Left hindlimb (tissue), 1 donor: ENCODE measurements at regions not wholly inside any gene's neighbourhood (a gene's known extent, or its start where the extent isn't known, plus 50 kb on each side); places are given as distances from the start of the nearest gene placed in this dataset.

Experiments
- DNase-seq: peaks from one replicate; pipeline ENCODE4 v3.0.0-alpha.2; 2018

DNA sequence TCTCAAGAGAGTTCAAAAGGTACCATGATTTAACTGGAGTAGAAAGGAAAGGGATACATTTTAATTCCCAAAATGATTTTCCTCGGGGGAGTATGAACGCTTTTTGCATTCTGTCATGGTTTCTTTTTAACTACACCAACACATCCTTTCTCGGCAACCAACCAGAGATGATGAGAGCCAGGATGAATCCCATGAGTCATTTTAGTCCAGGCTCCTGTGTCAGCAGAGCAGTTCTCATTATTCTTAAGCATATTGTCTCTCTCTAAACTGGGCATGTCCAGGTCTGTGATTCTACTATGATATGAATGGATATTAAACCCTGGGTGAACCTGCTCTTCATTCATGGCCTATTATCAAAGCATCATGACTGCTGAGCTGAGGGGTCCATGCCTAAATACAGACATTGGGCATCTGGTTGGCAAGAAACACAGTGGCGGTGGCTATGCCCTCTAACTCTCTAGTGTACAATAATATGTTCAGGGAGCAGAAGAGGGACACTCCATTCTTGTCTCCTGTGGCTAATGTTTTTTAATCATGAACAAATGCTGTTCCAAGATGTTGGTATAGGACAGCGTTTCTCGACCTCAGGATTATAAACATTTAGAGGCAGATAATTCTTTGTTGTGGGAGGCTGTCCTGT, 124.3 kb upstream of the ESRRG start:
- no peak for DNase-seq

DNA sequence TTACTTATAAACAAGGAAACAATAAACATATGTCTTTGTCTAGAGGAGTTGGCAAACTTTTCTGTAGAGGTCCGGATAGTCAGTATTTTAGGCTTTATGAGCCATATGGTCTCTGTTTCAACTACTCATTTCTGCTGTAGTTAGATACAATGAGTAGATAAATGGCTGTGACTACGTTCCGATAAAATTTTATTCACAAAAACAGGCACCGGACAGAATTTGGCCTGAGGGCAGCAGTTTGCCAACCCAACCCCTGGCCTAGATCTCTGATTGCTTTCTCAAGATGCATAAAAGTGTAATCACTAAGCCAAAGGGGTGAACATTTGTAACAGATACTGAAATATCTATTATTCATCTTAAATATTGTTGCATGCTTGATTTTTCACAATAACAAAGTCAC, 123.1 kb upstream of the ESRRG start:
- DNase-seq = no peak

- DNase-seq = no peak
Measured at GRCh38 chr1:216843409-216843808, 120.2 kb upstream of the ESRRG start.

GRCh38 chr1:216841165-216841564, 117.9 kb upstream of the ESRRG start:
- DNase-seq = no peak

DNA sequence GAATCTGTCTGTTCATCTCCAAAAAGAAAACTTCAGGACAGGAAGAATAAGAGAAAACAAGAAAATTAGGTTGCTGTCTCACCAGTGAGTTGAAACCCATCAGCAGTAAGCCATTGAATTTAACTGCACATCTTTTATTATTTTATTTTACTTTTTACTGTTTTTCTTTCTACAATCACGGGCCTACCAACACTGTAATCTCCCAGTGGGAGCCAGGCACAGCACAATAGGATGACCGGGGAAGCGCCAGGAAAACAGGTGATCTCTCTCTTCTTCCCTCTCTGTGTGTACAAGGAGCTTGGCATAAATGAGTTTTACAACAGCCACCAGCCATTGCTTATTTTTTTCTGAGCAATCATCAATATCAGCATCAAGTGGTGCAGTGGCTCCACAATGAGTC, 113.1 kb upstream of the ESRRG start:
- DNase-seq = no peak

DNA sequence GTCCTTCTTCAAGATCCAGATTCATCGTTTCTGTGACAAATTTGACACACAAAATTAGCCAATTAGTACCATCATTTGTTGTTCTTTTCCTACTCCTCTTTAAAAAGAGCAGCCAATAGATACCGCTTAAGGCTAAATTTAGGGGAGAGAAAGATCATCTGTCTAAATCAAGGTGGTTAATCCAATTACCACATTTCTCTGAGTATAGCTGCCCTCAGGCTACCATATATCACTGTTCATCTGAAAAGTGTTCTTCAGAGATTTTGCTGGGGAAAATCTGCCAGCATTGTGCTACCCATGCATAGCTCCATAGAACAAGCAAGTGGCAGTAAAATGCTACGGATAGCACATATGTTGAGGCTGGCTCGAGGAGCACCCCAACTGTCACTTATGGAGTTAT, 110.3 kb upstream of the ESRRG start:
- DNase-seq = no peak

DNA sequence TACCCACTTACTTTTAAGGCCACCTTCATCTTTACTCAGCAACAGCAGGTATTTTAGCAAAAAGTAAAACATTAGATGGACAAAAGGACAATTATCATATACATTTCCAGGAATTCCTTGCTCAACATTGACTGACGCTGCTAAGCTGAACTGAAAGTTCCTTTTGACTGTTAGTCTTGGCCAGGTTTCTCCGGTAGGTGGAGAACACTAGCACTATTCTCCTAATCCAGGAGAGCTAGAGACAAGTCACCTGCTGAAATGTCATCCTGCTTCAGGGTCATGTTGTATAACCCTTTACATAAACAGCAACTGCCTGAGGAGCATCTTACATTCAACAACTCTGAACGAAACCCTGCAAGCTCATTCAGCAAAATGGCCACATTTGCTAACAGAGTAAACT, 109.0 kb upstream of the ESRRG start:
- no peak for DNase-seq

DNA sequence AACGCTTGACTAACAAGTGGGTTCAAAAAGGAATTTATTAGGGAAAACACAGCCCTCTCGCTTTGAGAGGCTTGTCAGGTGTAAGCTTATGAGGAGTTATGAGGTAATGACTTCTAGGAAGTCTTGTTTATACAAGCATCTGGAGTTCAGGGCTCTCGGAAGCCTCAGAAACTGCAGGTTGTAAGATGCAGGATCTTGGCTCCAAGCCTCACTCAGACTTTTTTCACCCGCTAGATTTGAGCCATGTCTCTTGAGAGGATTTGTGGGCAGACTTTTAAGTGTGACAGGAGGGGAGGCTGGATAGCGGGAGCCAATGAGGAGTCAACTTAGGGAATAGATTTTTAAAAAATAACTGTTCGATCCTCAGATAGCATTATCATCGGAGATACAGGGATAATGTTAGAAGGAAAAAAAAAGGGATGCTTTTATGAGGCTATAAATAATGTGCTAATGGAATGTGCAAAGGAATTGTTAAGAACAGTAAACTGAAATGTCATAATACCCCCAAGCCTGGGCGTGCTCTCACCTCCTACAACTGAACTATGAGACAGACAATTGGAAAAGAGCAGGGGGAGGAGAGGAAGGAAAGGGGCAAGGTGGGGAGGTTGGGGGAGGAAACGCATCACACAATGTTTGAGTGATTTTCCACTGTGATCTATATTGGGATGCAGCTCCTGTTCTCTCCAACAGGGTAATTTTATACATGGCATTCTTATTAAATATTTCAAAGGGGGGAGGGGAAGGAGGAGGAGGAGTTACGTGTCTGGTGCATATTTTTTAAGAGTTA, 107.4 kb upstream of the ESRRG start:
- DNase-seq = no peak

DNA sequence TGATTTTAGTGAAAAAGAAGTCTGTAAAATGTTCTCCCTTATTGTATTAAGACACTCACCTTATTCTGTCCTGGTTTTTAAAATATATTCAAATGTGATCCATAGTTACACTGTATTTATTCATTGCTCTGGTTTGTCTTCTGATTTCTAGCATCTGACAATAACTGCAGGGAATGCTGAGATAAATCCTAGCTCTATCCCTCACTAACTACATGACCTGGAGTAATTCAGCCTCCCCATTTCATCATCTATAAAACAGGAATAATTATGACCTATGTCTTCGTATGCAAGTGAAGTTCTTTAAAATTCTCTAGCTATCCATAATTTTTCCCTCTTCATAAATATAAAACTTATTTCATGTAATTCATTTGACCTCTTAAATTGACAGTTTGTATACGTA, 104.0 kb upstream of the ESRRG start:
- no peak for DNase-seq

DNA sequence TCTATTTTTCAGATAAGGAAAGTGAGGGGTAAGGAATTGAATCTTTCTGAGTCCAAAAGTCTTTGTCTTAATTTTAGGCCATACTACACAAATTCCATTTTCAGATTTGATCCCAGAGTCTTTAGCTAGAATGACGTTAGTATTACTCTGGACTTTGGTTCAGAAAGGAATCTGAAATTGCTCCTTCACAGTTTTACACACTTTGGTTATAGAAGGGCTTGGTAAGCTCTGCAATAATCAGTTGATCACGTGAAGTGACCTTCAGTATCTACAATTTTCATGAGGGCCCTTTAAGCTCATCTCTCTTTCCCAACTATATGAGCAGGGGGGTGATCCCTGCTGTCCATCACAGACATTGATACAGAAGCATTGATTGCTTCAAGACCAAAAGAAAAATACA, 103.4 kb upstream of the ESRRG start:
- no peak for DNase-seq

GRCh38 chr1:216826214-216826613, 103.0 kb upstream of the ESRRG start:
- no peak for DNase-seq

- no peak for DNase-seq
Measured at GRCh38 chr1:216825557-216825956, 102.3 kb upstream of the ESRRG start.

DNA sequence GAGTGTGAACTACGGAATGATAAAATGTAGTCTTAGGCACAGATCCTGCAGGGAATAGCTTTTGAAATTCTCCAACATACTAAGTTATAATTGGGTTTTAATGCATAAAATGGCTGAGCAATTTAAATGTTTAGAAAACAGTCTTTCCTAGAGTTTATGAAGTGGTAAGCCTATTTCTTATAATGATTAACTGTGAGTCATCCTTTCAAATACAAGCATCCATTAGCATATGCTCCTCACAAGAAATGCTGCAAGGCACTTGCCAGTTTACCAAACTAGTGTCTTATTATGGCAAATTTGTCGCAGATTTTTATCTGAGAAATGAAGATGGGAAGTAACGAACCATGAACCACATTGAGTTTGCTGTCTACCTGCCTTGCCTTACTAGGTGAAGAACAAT, 101.3 kb upstream of the ESRRG start:
- no peak for DNase-seq

DNA sequence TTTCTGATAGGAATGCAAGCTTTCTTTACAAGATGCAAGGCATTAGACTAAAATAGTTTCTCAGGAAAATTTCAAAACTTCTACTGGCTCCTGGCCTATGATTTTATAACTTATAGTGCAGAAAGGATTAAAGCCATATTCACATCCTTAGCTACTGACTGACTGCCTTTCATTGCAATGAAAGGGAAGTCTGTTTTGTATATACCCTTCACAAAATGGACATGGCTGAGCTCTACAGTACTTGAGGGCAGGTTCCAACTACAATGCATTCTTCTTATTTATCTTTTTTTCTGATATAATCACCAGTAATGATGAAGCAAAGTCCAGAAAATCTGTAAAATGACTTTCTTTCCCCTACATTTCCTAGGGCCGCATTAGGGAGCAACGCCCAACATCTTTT, 100.5 kb upstream of the ESRRG start:
- DNase-seq = no peak

DNA sequence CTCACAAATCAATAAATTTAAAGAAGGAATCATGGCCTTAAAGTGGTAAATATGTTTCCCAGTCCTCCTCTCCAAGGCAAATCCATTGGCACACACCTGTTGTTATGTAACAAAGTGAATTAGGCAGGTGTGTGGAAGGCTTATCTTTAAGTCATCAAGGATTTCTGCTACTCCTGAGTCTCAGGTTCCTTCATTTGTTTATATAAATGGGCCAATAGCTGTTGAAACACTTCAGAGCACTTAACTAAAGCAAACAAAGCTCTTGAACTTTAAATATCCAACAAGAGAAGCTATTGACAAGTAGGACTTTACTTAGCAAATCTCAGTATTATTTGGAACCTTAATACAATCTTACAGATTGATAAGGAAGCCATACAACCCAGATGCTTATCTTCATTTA, 99.3 kb upstream of the ESRRG start:
- no peak for DNase-seq

GRCh38 chr1:216820345-216820744, 97.1 kb upstream of the ESRRG start:
- no peak for DNase-seq

- no peak for DNase-seq
Measured at GRCh38 chr1:216818284-216818683, 95.1 kb upstream of the ESRRG start.

DNA sequence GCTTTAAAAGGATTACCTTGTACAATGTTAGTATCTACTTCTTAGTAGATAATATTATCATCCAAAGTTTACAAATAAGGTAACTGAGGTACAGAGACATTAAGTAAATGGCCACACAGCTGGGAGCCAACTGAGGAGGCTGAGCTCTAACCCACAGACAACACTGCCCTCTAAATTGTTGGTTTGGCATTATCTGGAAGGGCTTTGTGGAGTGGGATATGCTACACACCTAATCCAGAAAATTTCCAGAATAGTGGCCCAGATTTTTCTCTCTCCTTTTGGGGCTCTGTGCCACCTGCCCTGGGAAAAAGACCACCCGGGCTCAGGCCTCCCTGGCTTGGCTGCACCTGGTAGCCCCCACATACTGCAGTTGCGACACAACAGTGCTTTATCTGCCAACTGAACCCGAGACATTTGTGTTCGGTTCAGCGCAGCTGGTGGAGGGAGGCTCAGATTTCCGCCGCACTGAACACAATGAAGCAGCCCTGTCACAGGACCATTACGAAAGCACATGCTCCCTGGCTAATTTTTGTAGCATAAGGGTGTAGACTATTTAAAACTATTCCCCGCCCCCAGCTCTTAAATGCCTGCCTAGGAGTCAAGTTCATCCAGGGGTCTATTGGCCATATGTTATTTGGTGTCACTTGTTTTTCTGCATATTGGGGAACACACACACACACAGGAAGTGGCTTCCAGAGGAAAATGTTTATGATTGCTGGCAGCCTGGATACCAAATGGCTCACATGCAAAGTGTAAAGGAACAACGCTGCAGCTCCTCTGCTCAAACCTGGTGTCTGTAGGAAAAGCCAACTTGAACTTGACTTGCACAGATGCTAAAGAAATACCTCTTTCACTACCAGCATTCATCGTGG, 92.3 kb upstream of the ESRRG start:
- DNase-seq = peak; percentile 85

DNA sequence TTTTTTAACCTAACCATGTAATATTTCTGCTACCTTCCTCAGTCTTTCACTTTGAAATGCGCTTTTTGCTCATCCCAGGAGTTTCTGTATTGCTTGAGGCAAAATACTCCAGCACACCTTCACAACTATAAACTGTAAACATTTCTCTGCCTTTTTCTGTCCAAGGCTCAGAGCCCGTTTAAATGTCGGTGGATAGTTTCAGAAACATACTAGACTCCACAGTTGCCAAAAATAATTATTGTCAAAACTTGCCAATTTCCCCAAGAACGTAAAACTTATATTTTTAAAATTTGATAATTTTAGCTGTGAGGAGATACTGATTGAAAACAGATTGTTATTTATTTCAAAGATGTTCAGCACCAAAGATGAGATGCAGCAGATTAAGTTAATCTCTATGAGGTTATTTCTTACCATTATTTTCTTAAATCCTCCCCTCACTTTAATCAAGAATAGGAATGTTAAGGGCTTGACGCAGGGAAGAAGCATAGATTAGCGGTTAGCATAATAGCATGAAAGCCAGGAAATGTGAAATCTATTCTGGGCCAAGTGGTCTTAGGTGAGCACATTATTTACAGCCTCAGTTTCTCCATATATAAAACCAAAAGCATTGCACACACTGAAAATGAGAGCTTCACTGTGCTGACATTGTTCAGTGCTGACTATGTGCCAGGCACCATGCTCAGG, 91.5 kb upstream of the ESRRG start:
- no peak for DNase-seq

DNA sequence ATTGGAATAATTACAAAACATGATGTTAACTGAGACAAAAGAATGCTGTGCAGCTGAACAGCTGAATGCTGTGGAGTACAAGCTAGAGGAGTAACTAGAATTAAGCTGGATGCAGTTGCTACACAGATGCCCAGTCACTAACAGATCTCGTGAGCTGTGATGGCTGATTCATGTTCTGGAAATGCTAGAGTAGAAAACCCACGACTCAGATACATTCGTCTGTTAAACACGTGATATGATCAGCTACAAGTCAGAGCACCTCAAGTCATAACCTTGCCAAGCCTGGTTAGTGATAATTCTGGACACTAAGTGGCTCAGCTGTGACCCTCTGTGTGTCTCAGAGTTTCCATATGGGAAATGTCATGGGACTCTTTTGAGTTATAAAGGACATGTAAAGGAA, 89.7 kb upstream of the ESRRG start:
- no peak for DNase-seq

DNA sequence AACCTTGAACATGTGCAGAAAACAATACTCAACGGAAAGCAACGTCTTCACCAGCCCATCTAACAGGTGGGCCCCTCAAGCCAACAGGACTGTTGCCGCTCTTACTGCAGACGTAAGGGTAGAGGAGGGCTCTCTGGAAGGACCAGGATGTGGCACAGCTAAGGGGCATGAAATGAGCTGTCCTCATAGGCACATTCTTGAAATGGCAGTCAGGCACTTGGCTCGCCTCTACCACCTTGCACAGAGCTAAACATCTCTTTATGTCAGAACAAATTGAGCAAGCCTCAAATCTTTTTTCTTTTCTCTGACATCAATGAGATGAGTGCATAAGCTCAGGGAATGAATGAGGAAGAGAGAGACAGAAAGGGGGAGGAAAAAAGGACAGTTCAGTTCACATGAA, 86.4 kb upstream of the ESRRG start:
- DNase-seq = no peak

- no peak for DNase-seq
Measured at GRCh38 chr1:216807696-216808095, 84.5 kb upstream of the ESRRG start.

- DNase-seq = no peak
Measured at GRCh38 chr1:216805953-216806352, 82.7 kb upstream of the ESRRG start.
